Spleen (tissue), 7 donors: ENCODE measurements at regions not wholly inside any gene's neighbourhood (a gene's known extent, or its start where the extent isn't known, plus 50 kb on each side); places are given as distances from the start of the nearest gene placed in this dataset.

Experiments
- CTCF ChIP-seq, 11 experiments: fragments of 200-600 bp in 7 of 11; fragments of 450-650 bp in 4 of 11; sonication (generic) in 4 of 11; IDR thresholded peaks in 8 of 11; conservative IDR thresholded peaks in 3 of 11; 1 replicate in 7 of 11; 2 replicates in 4 of 11; pipeline versions ENCODE4 v1.4.0 to v1.8.0; 2016 to 2021; ENCODE audit warnings: antibody characterized with exemption in 11 of 11, inconsistent platforms in 4 of 11, mild to moderate bottlenecking in 1 of 11
- POLR2A ChIP-seq, 3 donors: fragments of 450-650 bp; IDR thresholded peaks; one replicate each; pipeline ENCODE4 v1.5.1; 2017; ENCODE audit warnings: antibody characterized with exemption in 3 of 3, mild to moderate bottlenecking in 1 of 3
- POLR2AphosphoS5 ChIP-seq, 3 donors: sonication (generic); formaldehyde crosslinking; IDR thresholded peaks; one replicate each; pipeline ENCODE4 v1.5.1; 2017; ENCODE audit warnings: antibody characterized with exemption in 3 of 3
- donor health status: DM: no; HTN: no; CAD: no; lungs with moderate emphysema.
- donor health status: DM: no; HTN: no; CAD: no.
- donor health status: DM: no; HTN: no; CAD: no.

GRCh38 chr5:45750574-45750973, 54.4 kb upstream of the HCN1 start:
- TF ChIP-seq CTCF (IDR thresholded peaks at IDR 0.05 in 8 of 11, conservative IDR thresholded peaks at IDR 0.05 in 3 of 11) (no peak), POLR2A (IDR thresholded peaks at IDR 0.05) (no peak), POLR2AphosphoS5 (IDR thresholded peaks at IDR 0.05) (no peak)
